ENCODE measurements at regions not wholly inside any gene's neighbourhood (a gene's known extent, or its start where the extent isn't known, plus 50 kb on each side); places are given as distances from the start of the nearest gene placed in this dataset.

- POLR2A ChIA-PET, result no interaction called here
Measured at GRCh38 chr3:70568626-70569025, 256.2 kb upstream of the MDFIC2 start.

GRCh38 chr3:70565861-70566260, 253.4 kb upstream of the MDFIC2 start:
- BruUV-seq (replicated peaks), result no TSS peak
- DNase-seq (ENCODE audit: unreplicated experiment), result no peak
- Mint-ChIP-seq H3K9me3 (ENCODE audit: unreplicated experiment) (no peaks in the 10 kb centered on the region), H3K27ac (ENCODE audit: low read depth, unreplicated experiment) (no peak overlapping the region), H3K36me3 (ENCODE audit: insufficient read depth, unreplicated experiment) (no peaks in the 10 kb centered on the region), H3K4me1 (ENCODE audit: insufficient read depth, unreplicated experiment) (no peaks in the 10 kb centered on the region), H3K27me3 (ENCODE audit: insufficient read depth, unreplicated experiment) (peaks cover 89% of the 10 kb centered on the region), H3K4me3 (ENCODE audit: unreplicated experiment) (no peak overlapping the region)
- POLR2A ChIA-PET, result no interaction called here
- CTCF ChIA-PET, result interaction anchor here (0.6 kb wide), 1 partner anchor 489 kb away, joined by 3 read pairs; no protein-coding TSS in a partner anchor
- intact Hi-C loops (cut with micrococcal nuclease), result no loop called here
- TF ChIP-seq CTCF (IDR thresholded peaks at IDR 0.05; ENCODE audit: unreplicated experiment), result no peak

More at GRCh38 chr3:70568626-70569025, 256.2 kb upstream of the MDFIC2 start:
- no peaks in the 10 kb centered on the region for H3K9me3 Mint-ChIP-seq (ENCODE audit: unreplicated experiment)
- no peak for DNase-seq (ENCODE audit: unreplicated experiment)
- no TSS peak for BruUV-seq (replicated peaks)
- H3K4me3 Mint-ChIP-seq (ENCODE audit: unreplicated experiment), result no peak overlapping the region
- CTCF ChIA-PET, result no interaction called here
- H3K27ac Mint-ChIP-seq (ENCODE audit: low read depth, unreplicated experiment), result no peak overlapping the region
- no peaks in the 10 kb centered on the region for H3K36me3 Mint-ChIP-seq (ENCODE audit: insufficient read depth, unreplicated experiment)
- TF ChIP-seq CTCF (IDR thresholded peaks at IDR 0.05; ENCODE audit: unreplicated experiment), result no peak
- H3K4me1 Mint-ChIP-seq (ENCODE audit: insufficient read depth, unreplicated experiment), result no peaks in the 10 kb centered on the region
- H3K27me3 Mint-ChIP-seq (ENCODE audit: insufficient read depth, unreplicated experiment), result peaks cover 85% of the 10 kb centered on the region
- intact Hi-C loops (cut with micrococcal nuclease), result no loop called here

GRCh38 chr3:70564552-70564951, 252.1 kb upstream of the MDFIC2 start:
- CTCF ChIA-PET, result interaction anchor here (0.6 to 1.0 kb wide), 2 partner anchors 17 to 76 kb away, joined by 3 read pairs; no protein-coding TSS in a partner anchor
- Mint-ChIP-seq H3K36me3 (ENCODE audit: insufficient read depth, unreplicated experiment) (no peaks in the 10 kb centered on the region), H3K27me3 (ENCODE audit: insufficient read depth, unreplicated experiment) (peaks cover 85% of the 10 kb centered on the region), H3K4me1 (ENCODE audit: insufficient read depth, unreplicated experiment) (no peaks in the 10 kb centered on the region), H3K4me3 (ENCODE audit: unreplicated experiment) (no peak overlapping the region), H3K27ac (ENCODE audit: low read depth, unreplicated experiment) (no peak overlapping the region), H3K9me3 (ENCODE audit: unreplicated experiment) (no peaks in the 10 kb centered on the region)
- POLR2A ChIA-PET, result no interaction called here
- BruUV-seq (replicated peaks), result no TSS peak
- intact Hi-C loops (cut with micrococcal nuclease), result no loop called here
- no peak for DNase-seq (ENCODE audit: unreplicated experiment)
- TF ChIP-seq CTCF (IDR thresholded peaks at IDR 0.05; ENCODE audit: unreplicated experiment), result no peak

- intact Hi-C loops (cut with micrococcal nuclease), result no loop called here
- CTCF ChIA-PET, result no interaction called here
- TF ChIP-seq CTCF (IDR thresholded peaks at IDR 0.05; ENCODE audit: unreplicated experiment), result no peak
- Mint-ChIP-seq H3K4me3 (ENCODE audit: unreplicated experiment) (no peak overlapping the region), H3K4me1 (ENCODE audit: insufficient read depth, unreplicated experiment) (no peaks in the 10 kb centered on the region), H3K9me3 (ENCODE audit: unreplicated experiment) (no peaks in the 10 kb centered on the region), H3K27ac (ENCODE audit: low read depth, unreplicated experiment) (no peak overlapping the region), H3K27me3 (ENCODE audit: insufficient read depth, unreplicated experiment) (peaks cover 85% of the 10 kb centered on the region), H3K36me3 (ENCODE audit: insufficient read depth, unreplicated experiment) (no peaks in the 10 kb centered on the region)
- POLR2A ChIA-PET, result no interaction called here
- BruUV-seq (replicated peaks), result no TSS peak
- DNase-seq (ENCODE audit: unreplicated experiment), result no peak
Measured at GRCh38 chr3:70561796-70562195, 249.4 kb upstream of the MDFIC2 start.
